Peyer's patch (tissue), 4 donors: ENCODE measurements at regions not wholly inside any gene's neighbourhood (a gene's known extent, or its start where the extent isn't known, plus 50 kb on each side); places are given as distances from the start of the nearest gene placed in this dataset.

Experiments used
- DNase-seq, 3 donors: peaks; one replicate each; pipeline ENCODE4 v3.0.0-alpha.2; 2017 to 2019
- H3K27ac ChIP-seq, 4 donors: fragments of 200-600 bp; sonication (generic); one replicate each; pipeline ENCODE4 v1.5.1; 2016 to 2019
- H3K27me3 ChIP-seq, 2 donors: fragments of 200-600 bp; sonication (generic); one replicate each; pipeline ENCODE4 v1.5.1; 2019
- H3K36me3 ChIP-seq, 3 donors: fragments of 200-600 bp; sonication (generic); one replicate each; pipeline ENCODE4 v1.5.1; 2016 to 2019
- H3K4me1 ChIP-seq, 4 donors: fragments of 200-600 bp; sonication (generic); one replicate each; pipeline ENCODE4 v1.5.1; 2016 to 2019
- H3K4me3 ChIP-seq, 4 donors: fragments of 200-600 bp; sonication (generic); 1 replicate in 3 of 4; 2 replicates in 1 of 4; pipeline ENCODE4 v1.5.1; 2016 to 2019; ENCODE audit warnings: mild to moderate bottlenecking in 1 of 4
- H3K9me3 ChIP-seq, 4 donors: fragments of 200-600 bp; sonication (generic); one replicate each; pipeline ENCODE4 v1.5.1; 2016 to 2019; ENCODE audit warnings: mild to moderate bottlenecking in 1 of 4
- CTCF ChIP-seq, 6 experiments: fragments of 450-650 bp in 4 of 6; fragments of 200-600 bp in 2 of 6; sonication (generic) in 1 of 6; IDR thresholded peaks; one replicate each; pipeline ENCODE4 v1.5.1; 2017 to 2019; ENCODE audit warnings: antibody characterized with exemption in 6 of 6, mild to moderate bottlenecking in 3 of 6, moderate library complexity in 1 of 6
- POLR2A ChIP-seq, 2 donors: fragments of 450-650 bp; IDR thresholded peaks; one replicate each; pipeline ENCODE4 v1.5.1; 2017; ENCODE audit warnings: antibody characterized with exemption in 2 of 2, mild to moderate bottlenecking in 2 of 2, moderate library complexity in 2 of 2

- H3K27ac ChIP-seq, result no peak overlapping the region
- TF ChIP-seq CTCF (IDR thresholded peaks at IDR 0.05) (no peak), POLR2A (IDR thresholded peaks at IDR 0.05) (no peak)
- H3K4me1 ChIP-seq, result no peaks in the 10 kb centered on the region
- no peaks in the 10 kb centered on the region for H3K27me3 ChIP-seq
- no peak overlapping the region for H3K4me3 ChIP-seq
- DNase-seq, result no peak
- H3K9me3 ChIP-seq, result no peaks in the 10 kb centered on the region
- H3K36me3 ChIP-seq, result no peaks in the 10 kb centered on the region
Observed at GRCh38 chr12:88790231-88790630, 210.0 kb upstream of the KITLG start.

DNA sequence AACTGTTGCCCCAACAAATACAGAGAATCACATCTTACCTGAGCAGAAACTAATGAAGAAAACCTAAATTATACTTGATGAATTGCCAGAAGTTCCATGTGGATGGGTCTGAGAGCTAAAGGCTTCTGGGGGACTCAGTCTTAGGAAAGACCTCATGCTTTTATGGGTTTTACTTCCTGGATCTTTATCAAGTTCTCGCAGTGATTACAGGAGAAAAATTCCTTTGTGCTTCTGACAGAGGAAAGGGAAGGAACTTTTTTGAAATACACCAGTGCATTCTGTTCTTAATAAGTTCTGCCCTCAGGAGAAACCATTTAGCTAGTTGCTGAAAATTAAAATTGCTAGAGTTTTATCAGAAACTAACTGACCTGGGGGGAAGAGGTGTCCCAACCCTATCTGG is 203.9 kb upstream of the KITLG start:
- Histone ChIP-seq H3K36me3 (no peaks in the 10 kb centered on the region), H3K9me3 (no peaks in the 10 kb centered on the region), H3K4me3 (no peak overlapping the region), H3K4me1 (no peaks in the 10 kb centered on the region), H3K27me3 (no peaks in the 10 kb centered on the region), H3K27ac (no peak overlapping the region)
- TF ChIP-seq CTCF (IDR thresholded peaks at IDR 0.05) (no peak), POLR2A (IDR thresholded peaks at IDR 0.05) (no peak)
- no peak for DNase-seq

GRCh38 chr12:88782351-88782750 is 202.1 kb upstream of the KITLG start:
- H3K27ac ChIP-seq, result no peak overlapping the region
- DNase-seq, result no peak
- TF ChIP-seq POLR2A (IDR thresholded peaks at IDR 0.05) (no peak), CTCF (IDR thresholded peaks at IDR 0.05) (no peak)
- H3K36me3 ChIP-seq, result no peaks in the 10 kb centered on the region
- no peaks in the 10 kb centered on the region for H3K27me3 ChIP-seq
- H3K4me1 ChIP-seq, result no peaks in the 10 kb centered on the region
- H3K9me3 ChIP-seq, result no peaks in the 10 kb centered on the region
- no peak overlapping the region for H3K4me3 ChIP-seq

DNA sequence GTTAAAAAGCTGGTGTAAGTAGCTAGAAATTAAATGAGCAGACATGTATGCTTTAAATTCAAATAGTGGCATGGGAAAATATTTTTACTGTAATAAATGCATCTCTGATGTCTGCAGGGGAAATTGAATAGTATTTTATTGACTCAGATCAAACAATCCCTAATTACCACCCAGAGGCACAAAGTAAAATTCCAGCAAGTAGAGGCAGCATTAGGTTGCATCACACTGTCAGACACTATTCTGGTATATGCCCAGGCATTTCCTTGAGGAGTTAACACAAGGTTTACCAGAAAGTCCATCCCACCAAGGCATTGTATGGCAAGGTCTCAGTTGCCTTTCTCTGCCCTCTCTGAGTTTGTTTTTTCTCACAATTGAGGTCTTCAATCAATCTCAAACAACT is 201.6 kb upstream of the KITLG start:
- TF ChIP-seq CTCF (IDR thresholded peaks at IDR 0.05), result no peak
- no peak for TF ChIP-seq POLR2A (IDR thresholded peaks at IDR 0.05)
- Histone ChIP-seq H3K4me1 (no peaks in the 10 kb centered on the region), H3K36me3 (no peaks in the 10 kb centered on the region), H3K27me3 (no peaks in the 10 kb centered on the region), H3K4me3 (no peak overlapping the region), H3K27ac (no peak overlapping the region), H3K9me3 (no peaks in the 10 kb centered on the region)
- DNase-seq, result no peak

DNA sequence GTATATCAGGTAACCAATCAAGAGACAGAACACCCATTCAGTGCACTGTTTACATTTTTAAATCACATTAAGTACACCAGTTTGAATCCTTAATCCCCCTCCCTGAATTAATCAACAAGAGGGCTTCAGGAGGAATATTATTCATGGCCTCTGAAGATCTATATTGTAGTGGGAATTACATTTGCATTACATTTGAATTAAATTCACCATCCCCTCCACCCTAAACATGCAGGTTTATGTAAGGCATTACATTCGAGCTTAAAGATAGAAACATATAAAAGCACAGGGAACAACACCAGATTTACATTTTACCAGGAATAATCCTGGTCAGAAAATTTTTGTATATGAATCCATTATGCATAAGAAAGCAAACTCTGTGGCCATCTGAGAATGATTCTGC is 197.8 kb upstream of the KITLG start:
- Histone ChIP-seq H3K27ac (no peak overlapping the region), H3K4me3 (no peak overlapping the region), H3K9me3 (no peaks in the 10 kb centered on the region), H3K4me1 (peaks cover 0 to 9% (median 0%) of the 10 kb centered on the region in 4 donors), H3K36me3 (no peaks in the 10 kb centered on the region), H3K27me3 (no peaks in the 10 kb centered on the region)
- no peak for TF ChIP-seq CTCF (IDR thresholded peaks at IDR 0.05)
- TF ChIP-seq POLR2A (IDR thresholded peaks at IDR 0.05), result no peak
- DNase-seq, result no peak

GRCh38 chr12:88775742-88776151 is 195.5 kb upstream of the KITLG start:
- Histone ChIP-seq H3K9me3 (no peaks in the 10 kb centered on the region), H3K4me1 (peaks cover 0 to 9% (median 0%) of the 10 kb centered on the region in 4 donors), H3K4me3 (peak overlapping the region in 1 of 4 donors; percentile 14), H3K27ac (peak overlapping the region in 3 of 4 donors; percentile 6 to 65 (median 62)), H3K27me3 (no peaks in the 10 kb centered on the region), H3K36me3 (no peaks in the 10 kb centered on the region)
- peak in 2 of 3 donors; percentile 61 to 80 for DNase-seq
- no peak for TF ChIP-seq CTCF (IDR thresholded peaks at IDR 0.05)
- TF ChIP-seq POLR2A (IDR thresholded peaks at IDR 0.05), result peak in 1 of 2 donors; percentile 41
